Stimulated activated CD4-positive, alpha-beta T cell treated with anti-CD3 and anti-CD28 coated beads, Interleukin-15, amount 100 ng/mL, for 48 hours (primary cell): ENCODE measurements at regions not wholly inside any gene's neighbourhood (a gene's known extent, or its start where the extent isn't known, plus 50 kb on each side); places are given as distances from the start of the nearest gene placed in this dataset.

Source experiments
- DNase-seq, 2 donors: peaks; one replicate each; pipeline ENCODE4 v3.0.0-alpha.2; 2020; ENCODE audit warnings: low read depth in 2 of 2

DNA sequence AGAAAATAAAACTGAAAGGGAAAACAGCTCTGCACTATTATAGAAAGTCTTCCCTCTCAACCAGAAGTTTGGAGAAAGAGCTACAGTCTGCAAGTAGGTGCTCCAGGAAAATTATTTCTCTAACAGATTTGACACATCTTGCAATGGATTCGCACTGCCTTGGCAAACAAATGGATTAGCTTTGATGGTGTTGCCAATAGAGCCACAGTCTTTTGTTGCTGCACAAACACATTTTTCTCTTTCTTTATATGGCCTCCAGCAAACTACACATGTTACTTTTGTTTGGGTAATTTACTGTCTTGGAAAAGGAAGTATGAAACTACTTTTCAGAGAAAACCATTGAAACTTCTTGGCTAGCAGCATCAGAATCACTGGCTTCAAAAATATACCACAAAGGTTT is 523.1 kb downstream of the EFNA5 start:
- DNase-seq, result no peak

GRCh38 chr5:107146901-107147300 is 523.8 kb downstream of the EFNA5 start:
- no peak for DNase-seq

- no peak for DNase-seq
These were observed 535.3 kb downstream of the EFNA5 start for GRCh38 chr5:107135391-107135790.

GRCh38 chr5:107134931-107135330 is 535.8 kb downstream of the EFNA5 start:
- no peak for DNase-seq

- no peak for DNase-seq
These were observed 541.7 kb downstream of the EFNA5 start for GRCh38 chr5:107129051-107129450.

GRCh38 chr5:107127878-107128277 is 542.9 kb downstream of the EFNA5 start:
- DNase-seq, result no peak

GRCh38 chr5:107126341-107126740 is 544.4 kb downstream of the EFNA5 start:
- DNase-seq, result no peak

DNA sequence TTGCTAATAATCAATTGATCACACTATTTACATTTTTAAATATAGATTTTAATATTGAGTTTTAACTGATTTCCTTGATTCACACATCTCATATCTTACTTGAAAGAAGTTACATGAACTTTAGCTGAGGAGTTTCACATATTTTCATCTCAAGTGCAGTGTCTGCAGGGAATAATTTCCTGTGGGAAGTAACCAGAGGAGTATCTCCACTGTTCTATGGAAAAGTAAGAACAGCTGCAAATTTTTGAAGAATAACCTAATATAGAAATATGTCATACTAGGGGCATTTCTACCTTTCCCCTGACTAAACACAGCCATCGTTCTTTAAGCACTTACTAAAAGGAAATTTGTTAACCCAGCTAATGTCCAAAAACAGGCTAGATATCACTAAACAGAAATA is 546.4 kb downstream of the EFNA5 start:
- no peak for DNase-seq

- DNase-seq, result no peak
These were observed 547.7 kb downstream of the EFNA5 start for GRCh38 chr5:107123014-107123413.

DNA sequence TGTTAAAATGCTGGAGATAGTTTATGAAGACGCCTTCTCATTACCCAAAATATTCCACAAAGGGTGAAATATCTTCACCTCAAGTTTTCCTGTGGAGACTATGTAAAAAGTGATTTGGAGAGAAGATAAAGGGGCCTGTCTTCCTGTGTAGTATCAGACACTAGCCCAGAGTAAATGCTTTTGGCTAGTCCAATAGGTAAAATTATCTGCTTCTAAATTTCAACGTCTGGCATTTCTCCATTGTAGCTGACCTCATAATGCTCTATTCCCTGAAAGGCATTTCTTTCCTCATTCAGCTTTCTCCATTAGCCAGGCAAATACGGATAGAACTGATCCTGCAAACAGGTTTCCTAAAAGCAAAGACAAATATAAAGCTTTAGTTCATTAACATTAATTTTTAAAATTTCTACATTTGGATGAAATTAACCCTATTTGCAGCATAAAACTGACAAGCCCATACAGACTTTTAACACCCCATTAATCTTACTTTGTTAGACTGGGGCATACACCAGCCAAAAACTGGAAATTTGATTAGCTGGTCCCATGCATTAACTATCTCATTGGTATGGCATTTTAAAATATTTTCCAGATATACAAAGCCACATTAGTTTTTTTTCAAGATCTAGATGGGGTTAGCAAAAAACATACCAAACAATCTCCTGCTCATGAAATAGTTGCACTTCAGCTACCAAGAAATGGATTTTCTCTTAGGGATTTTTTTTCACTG is 548.8 kb downstream of the EFNA5 start:
- DNase-seq, result no peak

GRCh38 chr5:107119656-107120055 is 551.1 kb downstream of the EFNA5 start:
- no peak for DNase-seq

DNA sequence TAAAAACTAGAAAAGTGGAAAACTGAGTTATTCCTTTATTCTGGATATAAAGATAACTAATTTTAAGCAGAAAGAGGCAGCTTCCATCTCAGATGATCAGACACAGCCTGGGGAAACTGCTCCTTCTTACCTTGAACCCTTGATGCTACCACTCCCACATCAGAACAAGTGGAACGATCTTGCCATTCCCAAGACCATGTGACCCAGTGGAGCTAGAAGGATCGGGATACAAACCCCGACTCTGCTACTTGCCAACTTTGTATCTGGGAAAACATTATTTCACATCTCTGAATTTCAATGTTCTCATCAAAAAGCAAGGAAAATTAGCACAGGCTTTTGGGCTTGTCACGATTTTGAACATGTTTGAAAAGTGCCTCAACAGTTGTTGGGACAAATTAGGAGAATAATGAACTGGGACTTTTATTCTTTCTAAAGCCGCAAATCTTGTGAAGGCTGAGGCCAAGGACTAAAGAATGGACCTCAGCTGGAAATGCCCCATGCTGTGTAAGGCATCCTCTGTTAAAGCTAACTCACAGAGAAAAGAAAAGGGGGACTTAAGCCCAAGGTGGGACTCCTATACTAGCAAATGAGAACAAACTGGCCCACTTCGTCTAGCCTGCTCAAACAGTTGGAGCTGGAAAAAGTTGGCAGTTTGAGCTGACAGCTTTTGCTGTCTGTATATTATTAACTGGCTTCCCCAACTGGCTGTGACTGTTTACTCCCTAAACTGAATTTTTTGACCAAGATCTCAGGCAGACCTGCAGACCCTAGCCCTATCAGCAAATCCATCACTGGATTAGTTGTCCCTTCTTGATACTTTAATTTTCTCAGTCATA is 552.3 kb downstream of the EFNA5 start:
- DNase-seq, result no peak

GRCh38 chr5:107112216-107112615 is 558.5 kb downstream of the EFNA5 start:
- DNase-seq, result no peak

DNA sequence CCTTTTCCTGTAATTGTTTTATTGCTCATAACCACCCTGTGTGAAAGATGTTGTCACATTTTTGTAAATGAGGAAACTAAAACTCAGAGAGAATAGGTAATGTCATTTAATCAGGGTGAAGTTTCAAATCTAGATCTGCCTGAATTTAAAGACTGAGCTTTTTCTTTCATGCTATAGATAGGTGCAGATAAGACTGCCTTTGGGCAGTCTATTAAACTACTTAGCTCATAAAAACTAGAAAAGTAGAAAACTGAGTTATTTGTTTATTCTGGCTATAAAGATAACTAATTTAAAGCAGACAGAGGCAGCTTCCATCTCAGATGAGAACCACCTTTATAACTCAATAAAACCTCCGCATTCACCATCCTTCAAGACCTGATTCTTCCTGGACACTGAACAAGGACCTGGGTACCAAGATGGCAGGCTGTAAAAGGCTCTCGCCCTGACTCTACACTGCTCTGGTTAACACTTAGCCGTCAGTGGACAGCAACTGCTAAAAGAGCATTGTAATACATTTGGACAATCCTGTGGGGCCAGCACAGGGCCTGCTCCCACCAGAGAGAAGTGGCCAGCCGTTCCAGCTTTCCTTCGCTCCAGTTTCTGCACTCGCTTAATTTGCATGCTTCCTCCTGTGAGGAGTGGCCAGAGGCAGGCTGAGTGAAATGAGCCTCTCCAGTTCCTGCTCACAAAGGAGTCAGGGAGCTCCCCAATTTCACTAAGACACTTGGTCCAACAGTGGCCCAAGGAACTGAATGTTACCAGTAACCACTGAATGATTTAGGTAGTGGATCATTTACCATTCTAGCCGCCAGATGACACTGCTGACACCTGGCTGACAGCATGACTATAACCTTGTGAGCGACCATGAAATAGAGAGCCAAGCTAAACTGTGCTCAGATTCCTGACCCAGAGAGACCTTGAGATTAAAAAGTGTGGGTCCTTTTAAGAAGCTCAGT is 566.4 kb downstream of the EFNA5 start:
- DNase-seq, result no peak

DNA sequence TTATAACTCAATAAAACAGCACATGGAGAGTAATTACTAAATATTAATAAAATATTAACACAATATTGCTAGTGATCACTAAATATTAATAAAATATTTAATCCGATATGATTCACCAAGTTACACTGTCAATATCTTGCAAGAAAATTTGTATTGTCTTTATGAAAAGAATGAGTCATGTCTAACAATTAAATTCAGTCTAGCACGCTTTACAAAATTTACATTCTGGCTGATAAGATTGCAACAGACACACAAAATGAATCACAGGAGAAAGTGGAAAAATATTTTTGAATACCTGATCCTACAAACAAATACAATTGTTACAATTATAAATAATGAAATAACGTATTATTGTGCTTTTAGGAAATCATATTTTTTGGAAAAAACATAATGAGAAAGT is 567.2 kb downstream of the EFNA5 start:
- DNase-seq, result no peak

DNA sequence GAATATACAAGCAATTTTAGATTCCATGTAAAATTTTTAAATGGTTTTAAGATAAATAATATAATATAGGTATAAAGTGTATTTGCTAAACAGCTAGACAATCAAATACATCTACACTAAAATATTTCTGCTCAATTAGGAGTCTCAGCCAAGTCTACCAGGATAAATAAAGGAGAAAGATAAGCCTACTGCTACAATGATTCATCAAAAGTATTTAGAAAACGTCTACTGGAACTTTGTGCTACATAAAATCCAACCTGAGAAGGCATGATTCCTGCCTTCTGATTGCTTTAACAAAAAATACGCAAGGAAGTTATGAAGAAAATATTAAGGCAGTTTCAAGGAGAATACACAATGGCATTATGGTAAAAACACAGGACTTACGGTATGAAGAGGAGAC is 570.6 kb downstream of the EFNA5 start:
- no peak for DNase-seq

- no peak for DNase-seq
These were observed 571.2 kb downstream of the EFNA5 start for GRCh38 chr5:107099506-107099905.

GRCh38 chr5:107092695-107093094 is 578.0 kb downstream of the EFNA5 start:
- no peak for DNase-seq

DNA sequence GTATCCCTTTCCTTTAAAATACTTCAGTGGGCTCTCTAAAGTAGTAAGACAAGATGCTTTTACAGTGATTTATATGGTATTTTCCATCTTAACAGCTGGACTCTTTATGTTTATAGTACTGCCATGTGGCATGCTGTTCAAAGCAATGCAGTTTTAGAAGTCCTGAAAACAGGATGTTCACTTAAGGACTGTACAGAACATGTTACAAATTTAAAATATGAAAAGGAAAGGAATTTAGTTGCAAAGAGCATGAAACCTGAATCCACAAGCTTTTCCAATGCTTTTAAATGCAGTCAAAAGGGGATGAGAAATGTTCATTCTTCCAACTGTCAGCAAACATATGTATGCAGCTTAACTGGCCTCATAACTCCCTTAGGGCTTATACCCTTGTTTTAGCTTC is 580.2 kb downstream of the EFNA5 start:
- DNase-seq, result no peak

DNA sequence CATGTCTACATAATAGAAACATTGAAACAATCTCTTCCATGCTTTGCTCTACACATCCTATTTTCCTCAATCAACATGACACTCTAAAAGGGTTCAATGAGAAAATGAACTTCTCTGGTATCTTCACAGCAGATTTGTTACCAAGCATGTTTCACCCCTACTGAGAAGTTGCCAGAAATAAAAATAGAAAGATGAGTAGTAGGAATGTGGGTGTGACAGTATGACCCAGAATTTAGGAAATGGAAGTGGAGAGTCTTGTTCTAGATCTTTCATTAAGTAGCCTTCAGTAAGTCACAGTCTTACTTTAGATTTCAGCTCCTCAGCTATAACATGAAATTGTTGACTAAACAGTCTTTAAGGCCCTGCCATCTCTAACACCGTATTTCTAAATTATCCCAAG is 581.8 kb downstream of the EFNA5 start:
- no peak for DNase-seq

- no peak for DNase-seq
These were observed 585.2 kb downstream of the EFNA5 start for GRCh38 chr5:107085572-107085971.

- DNase-seq, result no peak
These were observed 595.7 kb downstream of the EFNA5 start for GRCh38 chr5:107074996-107075395.
